ENCODE measurements at regions not wholly inside any gene's neighbourhood (a gene's known extent, or its start where the extent isn't known, plus 50 kb on each side); places are given as distances from the start of the nearest gene placed in this dataset.

DNA sequence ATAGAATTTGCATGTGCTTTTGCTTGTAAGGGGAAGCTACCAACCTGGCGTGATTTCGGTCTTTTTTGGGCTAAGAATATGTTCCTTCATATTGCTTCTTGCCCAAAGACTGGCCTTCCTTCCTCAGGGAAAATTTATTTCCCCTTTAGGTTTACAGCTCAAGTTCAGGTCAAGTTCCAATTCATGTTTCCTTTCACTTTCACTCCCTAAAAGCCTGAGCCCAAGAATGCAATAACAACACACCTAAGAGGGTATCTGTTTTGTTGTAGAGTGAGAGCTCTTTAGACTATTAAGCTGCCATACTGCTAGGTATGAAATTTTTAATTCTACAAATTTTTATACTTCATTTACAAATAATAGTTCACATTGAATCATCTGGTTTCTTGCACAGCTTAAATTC is 299.6 kb downstream of the TLL1 start:
- Histone ChIP-seq H4K20me1 (ENCODE audit: insufficient read depth, poor library complexity, severe bottlenecking) (no peaks in the 10 kb centered on the region), H2AFZ (no peak overlapping the region), H3K4me2 (no peak overlapping the region), H3K79me2 (no peaks in the 10 kb centered on the region), H3K36me3 (replicated peaks; ENCODE audit: insufficient read depth, low read depth) (no peaks in the 10 kb centered on the region), H3K27me3 (no peaks in the 10 kb centered on the region), H3K4me1 (ENCODE audit: insufficient read depth) (no peaks in the 10 kb centered on the region), H3K4me3 (no peak overlapping the region), H3K9me2 (replicated peaks; ENCODE audit: insufficient read depth) (no peaks in the 10 kb centered on the region), H3K9me3 (ENCODE audit: low read depth) (no peaks in the 10 kb centered on the region), H3K27ac (no peak overlapping the region)
- WGBS (ENCODE audit: low lambda C conversion rate, missing lambda C conversion rate), result 70% methylated on average over 2 of the region's 2 CpGs
- DNase-seq (ENCODE audit: low spot score), result no peak
- TF ChIP-seq EZH2 (IDR thresholded peaks at IDR 0.05; ENCODE audit: borderline replicate concordance), result no peak
- TF ChIP-seq EZH2phosphoT487 (IDR thresholded peaks at IDR 0.05; ENCODE audit: low read depth, severe bottlenecking, unreplicated experiment), result no peak
- TF ChIP-seq, protein P1, sequence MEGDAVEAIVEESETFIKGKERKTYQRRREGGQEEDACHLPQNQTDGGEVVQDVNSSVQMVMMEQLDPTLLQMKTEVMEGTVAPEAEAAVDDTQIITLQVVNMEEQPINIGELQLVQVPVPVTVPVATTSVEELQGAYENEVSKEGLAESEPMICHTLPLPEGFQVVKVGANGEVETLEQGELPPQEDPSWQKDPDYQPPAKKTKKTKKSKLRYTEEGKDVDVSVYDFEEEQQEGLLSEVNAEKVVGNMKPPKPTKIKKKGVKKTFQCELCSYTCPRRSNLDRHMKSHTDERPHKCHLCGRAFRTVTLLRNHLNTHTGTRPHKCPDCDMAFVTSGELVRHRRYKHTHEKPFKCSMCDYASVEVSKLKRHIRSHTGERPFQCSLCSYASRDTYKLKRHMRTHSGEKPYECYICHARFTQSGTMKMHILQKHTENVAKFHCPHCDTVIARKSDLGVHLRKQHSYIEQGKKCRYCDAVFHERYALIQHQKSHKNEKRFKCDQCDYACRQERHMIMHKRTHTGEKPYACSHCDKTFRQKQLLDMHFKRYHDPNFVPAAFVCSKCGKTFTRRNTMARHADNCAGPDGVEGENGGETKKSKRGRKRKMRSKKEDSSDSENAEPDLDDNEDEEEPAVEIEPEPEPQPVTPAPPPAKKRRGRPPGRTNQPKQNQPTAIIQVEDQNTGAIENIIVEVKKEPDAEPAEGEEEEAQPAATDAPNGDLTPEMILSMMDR (IDR thresholded peaks at IDR 0.05; ENCODE audit: poor library complexity), result no peak

DNA sequence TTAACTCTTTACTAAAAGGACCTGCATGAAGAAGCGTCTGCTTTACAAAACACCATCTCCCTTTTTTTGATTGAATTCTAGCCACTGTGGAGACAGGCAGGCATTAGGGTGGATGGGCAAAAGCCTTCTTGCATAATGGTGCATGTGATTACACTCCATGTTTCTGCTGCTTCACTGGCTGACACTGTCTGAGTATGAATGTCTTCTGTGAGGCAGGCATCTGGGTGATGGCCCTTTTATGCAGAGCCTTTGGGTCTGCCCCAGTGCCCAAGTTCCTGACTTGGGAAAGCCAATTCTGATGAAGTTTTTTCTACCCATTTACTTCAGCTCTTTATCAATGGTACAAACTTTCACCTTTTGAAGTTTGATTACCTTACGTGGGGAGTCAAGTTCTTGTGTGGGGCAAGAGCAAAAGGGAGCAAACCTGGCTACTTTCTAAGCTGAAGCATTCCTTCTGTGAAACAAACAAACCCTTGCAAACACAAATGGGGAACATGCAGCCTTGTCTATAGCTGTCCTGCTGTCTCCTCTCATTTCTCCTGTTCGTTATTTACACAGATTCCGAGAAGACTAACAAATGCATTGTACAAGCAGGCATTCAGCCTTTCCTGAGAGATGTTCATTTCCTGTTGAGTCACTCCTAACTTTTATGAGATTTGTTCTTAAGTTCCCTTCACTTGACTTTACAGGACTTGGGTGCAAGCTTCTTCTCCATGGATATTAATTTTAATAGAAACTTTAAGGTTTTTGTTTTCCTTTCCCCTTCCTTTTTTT is 301.9 kb downstream of the TLL1 start:
- Histone ChIP-seq H4K20me1 (ENCODE audit: insufficient read depth, poor library complexity, severe bottlenecking) (no peaks in the 10 kb centered on the region), H2AFZ (no peak overlapping the region), H3K27me3 (no peaks in the 10 kb centered on the region), H3K4me3 (no peak overlapping the region), H3K79me2 (no peaks in the 10 kb centered on the region), H3K9me2 (replicated peaks; ENCODE audit: insufficient read depth) (no peaks in the 10 kb centered on the region), H3K9me3 (ENCODE audit: low read depth) (no peaks in the 10 kb centered on the region), H3K36me3 (replicated peaks; ENCODE audit: insufficient read depth, low read depth) (no peaks in the 10 kb centered on the region), H3K27ac (no peak overlapping the region), H3K4me1 (ENCODE audit: insufficient read depth) (no peaks in the 10 kb centered on the region), H3K4me2 (no peak overlapping the region)
- no peak for DNase-seq (ENCODE audit: low spot score)
- 59% methylated on average over 4 of the region's 4 CpGs for WGBS (ENCODE audit: low lambda C conversion rate, missing lambda C conversion rate)
- TF ChIP-seq EZH2 (IDR thresholded peaks at IDR 0.05; ENCODE audit: borderline replicate concordance), result no peak
- TF ChIP-seq, protein P1 (IDR thresholded peaks at IDR 0.05; ENCODE audit: poor library complexity), result no peak
- no peak for TF ChIP-seq EZH2phosphoT487 (IDR thresholded peaks at IDR 0.05; ENCODE audit: low read depth, severe bottlenecking, unreplicated experiment)

DNA sequence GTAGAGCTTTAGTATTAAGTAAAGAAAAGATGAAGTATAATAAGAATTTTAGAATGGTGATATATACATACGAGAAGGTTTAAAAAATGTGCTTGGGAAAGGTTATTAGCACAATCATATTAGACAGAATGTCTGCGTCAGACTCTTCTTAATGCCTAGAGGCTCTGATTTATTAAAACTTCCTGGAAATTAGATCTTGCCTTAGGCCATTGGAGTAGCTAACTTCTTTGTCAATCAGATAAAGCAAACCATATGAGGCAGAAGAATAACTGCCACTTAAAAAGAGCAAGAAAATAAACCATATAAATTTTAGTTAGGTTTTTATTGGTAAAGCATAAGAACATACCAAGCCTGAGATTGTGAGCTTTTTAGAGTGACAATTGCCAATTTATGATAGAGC is 309.1 kb downstream of the TLL1 start:
- TF ChIP-seq, protein P1 (IDR thresholded peaks at IDR 0.05; ENCODE audit: poor library complexity), result no peak
- TF ChIP-seq EZH2phosphoT487 (IDR thresholded peaks at IDR 0.05; ENCODE audit: low read depth, severe bottlenecking, unreplicated experiment) (no peak), EZH2 (IDR thresholded peaks at IDR 0.05; ENCODE audit: borderline replicate concordance) (no peak)
- no peak overlapping the region for H3K27ac ChIP-seq
- no peaks in the 10 kb centered on the region for H3K36me3 ChIP-seq (replicated peaks; ENCODE audit: insufficient read depth, low read depth)
- no peak overlapping the region for H3K4me3 ChIP-seq
- H2AFZ ChIP-seq, result no peak overlapping the region
- H4K20me1 ChIP-seq (ENCODE audit: insufficient read depth, poor library complexity, severe bottlenecking), result no peaks in the 10 kb centered on the region
- WGBS (ENCODE audit: low lambda C conversion rate, missing lambda C conversion rate), result 62% methylated on average over 2 of the region's 2 CpGs
- no peaks in the 10 kb centered on the region for H3K4me1 ChIP-seq (ENCODE audit: insufficient read depth)
- H3K4me2 ChIP-seq, result no peak overlapping the region
- no peaks in the 10 kb centered on the region for H3K9me3 ChIP-seq (ENCODE audit: low read depth)
- H3K9me2 ChIP-seq (replicated peaks; ENCODE audit: insufficient read depth), result no peaks in the 10 kb centered on the region
- DNase-seq (ENCODE audit: low spot score), result no peak
- H3K79me2 ChIP-seq, result no peaks in the 10 kb centered on the region
- H3K27me3 ChIP-seq, result no peaks in the 10 kb centered on the region
